ENCODE measurements at regions not wholly inside any gene's neighbourhood (a gene's known extent, or its start where the extent isn't known, plus 50 kb on each side); places are given as distances from the start of the nearest gene placed in this dataset.

- no peaks in the 10 kb centered on the region for H3K9me3 ChIP-seq (ENCODE audit: low read depth)
- no peaks in the 10 kb centered on the region for H3K9me2 ChIP-seq (replicated peaks; ENCODE audit: insufficient read depth)
- H2AFZ ChIP-seq: no peak overlapping the region
- no peak for DNase-seq (ENCODE audit: low spot score)
- TF ChIP-seq EZH2 (IDR thresholded peaks at IDR 0.05; ENCODE audit: borderline replicate concordance) (no peak), CTCF (IDR thresholded peaks at IDR 0.05; ENCODE audit: poor library complexity) (no peak), EZH2phosphoT487 (IDR thresholded peaks at IDR 0.05; ENCODE audit: low read depth, severe bottlenecking, unreplicated experiment) (no peak)
- H3K27ac ChIP-seq: no peak overlapping the region
- H3K79me2 ChIP-seq: no peaks in the 10 kb centered on the region
- no peaks in the 10 kb centered on the region for H4K20me1 ChIP-seq (ENCODE audit: insufficient read depth, poor library complexity, severe bottlenecking)
- no peaks in the 10 kb centered on the region for H3K36me3 ChIP-seq (replicated peaks; ENCODE audit: insufficient read depth, low read depth)
- no peak overlapping the region for H3K4me3 ChIP-seq
- no peak overlapping the region for H3K4me2 ChIP-seq
- WGBS (ENCODE audit: low lambda C conversion rate, missing lambda C conversion rate): 97% methylated on average over 6 of the region's 6 CpGs
- H3K4me1 ChIP-seq (ENCODE audit: insufficient read depth): no peaks in the 10 kb centered on the region
- no peaks in the 10 kb centered on the region for H3K27me3 ChIP-seq
Observed at GRCh38 chr2:129747500-129748125, 231.9 kb upstream of the RAB6C start.

- Histone ChIP-seq H3K9me2 (replicated peaks; ENCODE audit: insufficient read depth) (no peaks in the 10 kb centered on the region), H3K4me1 (ENCODE audit: insufficient read depth) (no peaks in the 10 kb centered on the region), H3K9me3 (ENCODE audit: low read depth) (no peaks in the 10 kb centered on the region), H3K27me3 (no peaks in the 10 kb centered on the region), H3K4me2 (no peak overlapping the region), H3K27ac (no peak overlapping the region), H3K36me3 (replicated peaks; ENCODE audit: insufficient read depth, low read depth) (no peaks in the 10 kb centered on the region), H2AFZ (no peak overlapping the region), H3K4me3 (no peak overlapping the region), H4K20me1 (ENCODE audit: insufficient read depth, poor library complexity, severe bottlenecking) (no peaks in the 10 kb centered on the region), H3K79me2 (no peaks in the 10 kb centered on the region)
- WGBS (ENCODE audit: low lambda C conversion rate, missing lambda C conversion rate): 84% methylated on average over 5 of the region's 5 CpGs
- TF ChIP-seq EZH2 (IDR thresholded peaks at IDR 0.05; ENCODE audit: borderline replicate concordance) (no peak), EZH2phosphoT487 (IDR thresholded peaks at IDR 0.05; ENCODE audit: low read depth, severe bottlenecking, unreplicated experiment) (no peak), CTCF (IDR thresholded peaks at IDR 0.05; ENCODE audit: poor library complexity) (no peak)
- no peak for DNase-seq (ENCODE audit: low spot score)
Observed at GRCh38 chr2:129748250-129748649, 231.2 kb upstream of the RAB6C start.

- Histone ChIP-seq H4K20me1 (ENCODE audit: insufficient read depth, poor library complexity, severe bottlenecking) (no peaks in the 10 kb centered on the region), H3K79me2 (no peaks in the 10 kb centered on the region), H2AFZ (no peak overlapping the region), H3K27ac (no peak overlapping the region), H3K4me1 (ENCODE audit: insufficient read depth) (no peaks in the 10 kb centered on the region), H3K9me2 (replicated peaks; ENCODE audit: insufficient read depth) (no peaks in the 10 kb centered on the region), H3K27me3 (no peaks in the 10 kb centered on the region), H3K9me3 (ENCODE audit: low read depth) (no peaks in the 10 kb centered on the region), H3K4me3 (no peak overlapping the region), H3K4me2 (no peak overlapping the region), H3K36me3 (replicated peaks; ENCODE audit: insufficient read depth, low read depth) (no peaks in the 10 kb centered on the region)
- 43% methylated on average over 6 of the region's 6 CpGs for WGBS (ENCODE audit: low lambda C conversion rate, missing lambda C conversion rate)
- DNase-seq (ENCODE audit: low spot score): peak; percentile 70
- TF ChIP-seq EZH2phosphoT487 (IDR thresholded peaks at IDR 0.05; ENCODE audit: low read depth, severe bottlenecking, unreplicated experiment) (no peak), EZH2 (IDR thresholded peaks at IDR 0.05; ENCODE audit: borderline replicate concordance) (no peak), CTCF (IDR thresholded peaks at IDR 0.05; ENCODE audit: poor library complexity) (peak; percentile 50)
Observed at GRCh38 chr2:129748653-129749052, 230.8 kb upstream of the RAB6C start.
